GM12872 (cell line): ENCODE measurements at regions not wholly inside any gene's neighbourhood (a gene's known extent, or its start where the extent isn't known, plus 50 kb on each side); places are given as distances from the start of the nearest gene placed in this dataset.

Source experiments
- TF ChIP-seq, protein P1 (sequence below): IDR thresholded peaks from 3 replicates; pipeline ENCODE4 v1.5.1; 2011; ENCODE audit warnings: low read depth, mild to moderate bottlenecking, low read length, moderate library complexity; ENCODE audit not compliant: insufficient read depth

DNA sequence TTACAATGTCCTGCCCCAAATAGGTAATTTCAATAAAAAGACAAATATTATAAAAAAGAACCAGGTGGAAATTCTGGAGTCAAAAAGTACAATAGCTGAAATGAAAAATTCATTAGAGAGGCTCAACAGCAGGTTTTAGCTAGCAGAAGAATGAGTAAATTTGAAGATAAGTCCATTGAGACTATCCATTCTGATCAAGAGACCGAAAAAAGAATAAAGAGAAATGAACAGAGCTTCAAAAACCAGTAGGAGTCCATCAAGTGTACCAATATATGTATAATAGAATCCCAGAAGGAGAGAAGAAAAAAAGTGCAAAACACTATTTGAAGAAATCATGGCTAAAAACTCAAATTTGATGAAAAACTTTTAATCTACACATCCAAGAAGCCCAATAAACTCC is 60.5 kb upstream of the POMGNT2 start:
- TF ChIP-seq, protein P1, sequence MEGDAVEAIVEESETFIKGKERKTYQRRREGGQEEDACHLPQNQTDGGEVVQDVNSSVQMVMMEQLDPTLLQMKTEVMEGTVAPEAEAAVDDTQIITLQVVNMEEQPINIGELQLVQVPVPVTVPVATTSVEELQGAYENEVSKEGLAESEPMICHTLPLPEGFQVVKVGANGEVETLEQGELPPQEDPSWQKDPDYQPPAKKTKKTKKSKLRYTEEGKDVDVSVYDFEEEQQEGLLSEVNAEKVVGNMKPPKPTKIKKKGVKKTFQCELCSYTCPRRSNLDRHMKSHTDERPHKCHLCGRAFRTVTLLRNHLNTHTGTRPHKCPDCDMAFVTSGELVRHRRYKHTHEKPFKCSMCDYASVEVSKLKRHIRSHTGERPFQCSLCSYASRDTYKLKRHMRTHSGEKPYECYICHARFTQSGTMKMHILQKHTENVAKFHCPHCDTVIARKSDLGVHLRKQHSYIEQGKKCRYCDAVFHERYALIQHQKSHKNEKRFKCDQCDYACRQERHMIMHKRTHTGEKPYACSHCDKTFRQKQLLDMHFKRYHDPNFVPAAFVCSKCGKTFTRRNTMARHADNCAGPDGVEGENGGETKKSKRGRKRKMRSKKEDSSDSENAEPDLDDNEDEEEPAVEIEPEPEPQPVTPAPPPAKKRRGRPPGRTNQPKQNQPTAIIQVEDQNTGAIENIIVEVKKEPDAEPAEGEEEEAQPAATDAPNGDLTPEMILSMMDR: no peak

DNA sequence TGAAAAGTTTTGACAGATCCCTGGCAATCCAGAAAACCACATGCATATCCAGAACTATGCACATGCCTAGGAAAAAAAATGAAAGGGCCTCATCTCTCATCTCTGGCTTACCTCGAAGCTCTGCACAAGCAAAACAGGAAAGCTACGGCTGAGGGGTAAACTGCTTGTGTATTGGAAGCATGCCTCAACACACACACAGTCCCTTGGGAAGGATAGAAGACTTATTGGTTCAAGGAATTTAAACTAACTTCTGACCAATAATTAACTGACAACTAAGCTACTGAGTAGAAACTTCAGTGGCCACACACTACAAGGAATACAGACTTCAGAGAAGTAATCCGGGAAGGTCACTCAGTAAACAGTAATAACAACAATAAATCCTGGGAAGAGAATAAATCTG is 59.9 kb upstream of the POMGNT2 start:
- TF ChIP-seq, protein P1: no peak

- TF ChIP-seq, protein P1: no peak
Measured at GRCh38 chr3:43163895-43164493, 58.1 kb upstream of the POMGNT2 start.

GRCh38 chr3:43162230-43163084 is 56.6 kb upstream of the POMGNT2 start:
- TF ChIP-seq, protein P1: peak; percentile 50; the same call in 2 of the 3 replicates

DNA sequence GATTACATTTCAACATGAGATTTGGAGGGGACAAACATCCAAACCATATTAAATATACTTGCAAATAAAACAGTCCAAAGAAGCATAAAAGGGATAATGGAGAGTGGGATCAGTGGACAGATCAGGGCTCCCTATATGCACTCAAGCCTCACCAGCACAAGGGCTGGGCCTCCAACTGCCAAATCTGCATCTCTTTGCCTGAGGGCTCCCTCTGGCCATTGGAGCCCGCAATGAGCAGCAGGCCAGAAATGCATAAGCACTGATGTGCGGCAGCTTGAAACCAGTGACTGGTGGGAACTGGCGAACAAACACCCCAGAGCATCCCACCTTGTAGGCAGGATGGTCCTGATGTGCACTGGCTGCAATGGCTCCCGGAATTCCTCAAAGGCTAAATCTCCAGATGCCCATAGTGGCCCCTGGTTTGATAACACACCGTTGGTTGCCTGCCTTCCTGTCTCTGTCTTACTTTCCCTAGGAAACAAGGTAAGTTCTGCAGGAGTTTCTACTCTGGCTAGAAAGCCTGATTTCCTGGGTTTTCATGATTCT is 55.9 kb upstream of the POMGNT2 start:
- TF ChIP-seq, protein P1: no peak; the same call in 2 of the 3 replicates

- TF ChIP-seq, protein P1: no peak
Measured at GRCh38 chr3:43160664-43161063, 54.8 kb upstream of the POMGNT2 start.

- TF ChIP-seq, protein P1: no peak
Measured at GRCh38 chr3:43159876-43160255, 54.0 kb upstream of the POMGNT2 start.
